ENCODE measurements at regions not wholly inside any gene's neighbourhood (a gene's known extent, or its start where the extent isn't known, plus 50 kb on each side); places are given as distances from the start of the nearest gene placed in this dataset.

GRCh38 chr14:97283841-97284240 lies 486.7 kb downstream of the VRK1 start:
- TF ChIP-seq, protein P1, sequence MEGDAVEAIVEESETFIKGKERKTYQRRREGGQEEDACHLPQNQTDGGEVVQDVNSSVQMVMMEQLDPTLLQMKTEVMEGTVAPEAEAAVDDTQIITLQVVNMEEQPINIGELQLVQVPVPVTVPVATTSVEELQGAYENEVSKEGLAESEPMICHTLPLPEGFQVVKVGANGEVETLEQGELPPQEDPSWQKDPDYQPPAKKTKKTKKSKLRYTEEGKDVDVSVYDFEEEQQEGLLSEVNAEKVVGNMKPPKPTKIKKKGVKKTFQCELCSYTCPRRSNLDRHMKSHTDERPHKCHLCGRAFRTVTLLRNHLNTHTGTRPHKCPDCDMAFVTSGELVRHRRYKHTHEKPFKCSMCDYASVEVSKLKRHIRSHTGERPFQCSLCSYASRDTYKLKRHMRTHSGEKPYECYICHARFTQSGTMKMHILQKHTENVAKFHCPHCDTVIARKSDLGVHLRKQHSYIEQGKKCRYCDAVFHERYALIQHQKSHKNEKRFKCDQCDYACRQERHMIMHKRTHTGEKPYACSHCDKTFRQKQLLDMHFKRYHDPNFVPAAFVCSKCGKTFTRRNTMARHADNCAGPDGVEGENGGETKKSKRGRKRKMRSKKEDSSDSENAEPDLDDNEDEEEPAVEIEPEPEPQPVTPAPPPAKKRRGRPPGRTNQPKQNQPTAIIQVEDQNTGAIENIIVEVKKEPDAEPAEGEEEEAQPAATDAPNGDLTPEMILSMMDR (IDR thresholded peaks at IDR 0.05; ENCODE audit: poor library complexity): no peak
- no peak for TF ChIP-seq EZH2phosphoT487 (IDR thresholded peaks at IDR 0.05; ENCODE audit: low read depth, severe bottlenecking, unreplicated experiment)
